ENCODE measurements at regions not wholly inside any gene's neighbourhood (a gene's known extent, or its start where the extent isn't known, plus 50 kb on each side); places are given as distances from the start of the nearest gene placed in this dataset.

DNA sequence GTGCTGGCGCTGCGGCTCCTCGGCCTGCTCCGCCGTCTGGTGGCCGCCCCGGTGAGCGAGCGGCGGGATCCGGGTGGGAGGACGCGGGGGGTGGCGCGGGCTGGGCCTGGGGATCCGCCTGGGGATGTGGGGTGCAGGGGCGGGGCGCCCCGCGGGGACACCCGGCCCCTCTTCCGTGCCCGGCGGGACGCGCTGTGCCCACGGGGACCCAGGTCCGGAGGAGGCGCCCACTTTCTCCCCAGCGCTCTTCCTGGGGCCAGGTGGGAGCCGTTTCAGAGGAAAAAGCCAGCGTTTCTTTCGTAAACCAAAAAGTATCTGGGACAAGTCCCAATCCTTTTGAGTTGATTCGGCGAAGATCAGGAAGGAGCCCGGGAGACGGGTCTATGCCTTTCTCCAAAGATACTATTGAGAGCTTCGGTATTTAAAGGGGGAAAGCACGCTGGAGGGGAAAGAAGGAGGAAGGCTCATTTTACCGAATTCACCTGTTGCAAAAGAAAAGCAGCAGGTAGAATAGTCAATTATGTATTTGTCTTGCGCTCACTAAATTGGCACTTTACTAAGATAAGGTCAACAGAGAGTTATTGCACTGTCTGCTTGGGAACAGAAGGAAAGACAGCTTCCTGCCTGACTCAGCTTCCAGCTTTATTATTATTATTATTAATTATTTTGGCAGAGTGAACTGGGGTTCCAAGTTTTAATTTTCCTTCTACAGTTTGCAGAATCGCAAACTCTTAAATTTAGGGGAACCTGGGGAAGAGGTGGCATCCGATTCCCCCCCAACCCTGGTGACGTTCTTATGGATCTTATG, 81.5 kb upstream of the CD99 start:
- no peaks in the 10 kb centered on the region for H3K9me3 ChIP-seq (ENCODE audit: control insufficient read depth, insufficient read depth, low read depth, low read length)
- H3K27ac ChIP-seq (ENCODE audit: extremely low read depth, low read depth, low read length): 0 out of 2 replicates have a peak overlapping the region, but pooled peaks have one; percentile 17
- TF ChIP-seq ZBTB21 (tag by site-specific recombination; IDR thresholded peaks at IDR 0.05) (no peak), SCRT1 (tag by site-specific recombination; IDR thresholded peaks at IDR 0.05; ENCODE audit: borderline replicate concordance) (peak; percentile 91), ZFHX2 (tag by site-specific recombination; conservative IDR thresholded peaks at IDR 0.05) (peak; percentile 47), ZNF324 (tag by site-specific recombination; IDR thresholded peaks at IDR 0.05) (no peak), ZBTB20 (tag by site-specific recombination; IDR thresholded peaks at IDR 0.05) (0 out of 2 replicates have a peak, but pooled peaks have one; percentile 29), SCRT2 (tag by site-specific recombination; IDR thresholded peaks at IDR 0.05) (peak; percentile 93), ZFP37 (tag by site-specific recombination; IDR thresholded peaks at IDR 0.05) (no peak), EGR2 (tag by site-specific recombination; IDR thresholded peaks at IDR 0.05; ENCODE audit: low read depth) (peak; percentile 15; the same call in 1 of the 2 replicates), ZNF266 (tag by site-specific recombination; IDR thresholded peaks at IDR 0.05; ENCODE audit: low read depth) (no peak), ZNF670 (tag by site-specific recombination; IDR thresholded peaks at IDR 0.05; ENCODE audit: low read depth) (no peak), PRDM1 (tag by site-specific recombination; IDR thresholded peaks at IDR 0.05) (peak; percentile 50), BCL11B (tag by site-specific recombination; IDR thresholded peaks at IDR 0.05; ENCODE audit: low read depth) (no peak)
- CTCF ChIA-PET: no interaction called here
- H3K4me3 ChIP-seq (ENCODE audit: low read depth, low read length): peak overlapping the region; percentile 87
- POLR2A ChIA-PET: no interaction called here
- peaks cover 11 to 18% of the 10 kb centered on the region in 2 experiments for H3K36me3 ChIP-seq (ENCODE audit: control insufficient read depth in 2 of 2, insufficient read depth in 1 of 2, low read length in 2 of 2)
- H3K4me1 ChIP-seq (ENCODE audit: control insufficient read depth, insufficient read depth, low read length): 0 out of 2 replicates have a peak, but pooled peaks cover 3% of the 10 kb centered on the region

DNA sequence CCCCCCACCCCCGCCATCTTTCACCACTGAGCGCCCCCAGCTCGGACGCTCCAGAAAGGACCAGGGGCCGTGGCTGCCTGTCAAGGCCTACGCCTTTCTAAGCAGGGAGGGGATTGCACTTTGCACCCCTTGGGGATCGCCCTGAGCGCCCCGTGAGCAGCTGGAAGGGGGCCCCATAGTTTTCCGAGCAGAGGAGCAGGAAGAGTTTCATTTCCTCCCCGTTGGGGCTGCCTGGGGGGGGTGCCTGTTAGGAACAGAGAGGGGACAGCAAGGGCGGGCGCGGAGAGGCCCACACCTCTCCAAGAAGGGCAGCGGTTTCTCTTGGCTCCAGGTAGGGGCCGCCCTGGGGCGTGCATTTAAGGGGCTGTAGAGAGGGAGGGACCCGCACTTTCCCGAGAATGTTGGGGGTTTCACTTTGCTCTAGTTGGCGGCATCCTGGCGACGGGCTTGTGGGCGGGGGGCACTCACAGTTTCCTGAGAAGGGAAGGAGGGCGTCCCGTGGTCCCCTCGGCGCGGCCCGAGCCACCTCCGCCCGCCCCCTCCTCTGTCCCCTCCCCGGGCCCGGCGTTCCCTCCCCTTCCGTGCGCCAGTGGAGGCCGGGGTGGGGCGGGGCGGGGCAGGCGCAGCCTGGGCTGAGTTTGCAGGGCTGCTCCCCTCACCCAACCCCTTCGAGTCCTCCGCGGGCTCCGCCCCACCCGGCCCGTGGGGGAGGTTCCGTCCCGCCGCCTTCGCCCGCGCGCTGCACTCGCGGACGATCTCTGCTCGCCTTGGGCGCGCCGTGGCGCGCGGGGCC, 82.3 kb upstream of the CD99 start:
- Histone ChIP-seq H3K4me3 (ENCODE audit: low read depth, low read length) (peak overlapping the region; percentile 87), H3K27ac (ENCODE audit: extremely low read depth, low read depth, low read length) (peak overlapping the region; percentile 45; the same call in 1 of the 2 replicates), H3K36me3 (ENCODE audit: control insufficient read depth in 2 of 2, insufficient read depth in 1 of 2, low read length in 2 of 2) (peaks cover 8 to 13% of the 10 kb centered on the region in 2 experiments), H3K4me1 (ENCODE audit: control insufficient read depth, insufficient read depth, low read length) (0 out of 2 replicates have a peak, but pooled peaks cover 3% of the 10 kb centered on the region), H3K9me3 (ENCODE audit: control insufficient read depth, insufficient read depth, low read depth, low read length) (no peaks in the 10 kb centered on the region)
- CTCF ChIA-PET: no interaction called here
- POLR2A ChIA-PET: no interaction called here
- TF ChIP-seq ZBTB8A (tag by site-specific recombination; IDR thresholded peaks at IDR 0.05) (peak; percentile 90), ZNF701 (tag by site-specific recombination; IDR thresholded peaks at IDR 0.05) (no peak), ZNF548 (tag by site-specific recombination; IDR thresholded peaks at IDR 0.05) (no peak), ZBTB48 (tag by site-specific recombination; IDR thresholded peaks at IDR 0.05) (peak; percentile 54), ZNF76 (tag by site-specific recombination; IDR thresholded peaks at IDR 0.05; ENCODE audit: borderline replicate concordance, low read depth) (0 out of 2 replicates have a peak, but pooled peaks have one; percentile 27), GLIS1 (tag by site-specific recombination; IDR thresholded peaks at IDR 0.05) (peak; percentile 32; the same call in 1 of the 2 replicates), ZBTB7A (tag by site-specific recombination; IDR thresholded peaks at IDR 0.05; ENCODE audit: low read depth) (no peak), WT1 (tag by site-specific recombination; IDR thresholded peaks at IDR 0.05) (no peak), ZXDB (tag by site-specific recombination; IDR thresholded peaks at IDR 0.05) (peak; percentile 24; the same call in 1 of the 2 replicates)
- TF ChIP-seq, protein P1, sequence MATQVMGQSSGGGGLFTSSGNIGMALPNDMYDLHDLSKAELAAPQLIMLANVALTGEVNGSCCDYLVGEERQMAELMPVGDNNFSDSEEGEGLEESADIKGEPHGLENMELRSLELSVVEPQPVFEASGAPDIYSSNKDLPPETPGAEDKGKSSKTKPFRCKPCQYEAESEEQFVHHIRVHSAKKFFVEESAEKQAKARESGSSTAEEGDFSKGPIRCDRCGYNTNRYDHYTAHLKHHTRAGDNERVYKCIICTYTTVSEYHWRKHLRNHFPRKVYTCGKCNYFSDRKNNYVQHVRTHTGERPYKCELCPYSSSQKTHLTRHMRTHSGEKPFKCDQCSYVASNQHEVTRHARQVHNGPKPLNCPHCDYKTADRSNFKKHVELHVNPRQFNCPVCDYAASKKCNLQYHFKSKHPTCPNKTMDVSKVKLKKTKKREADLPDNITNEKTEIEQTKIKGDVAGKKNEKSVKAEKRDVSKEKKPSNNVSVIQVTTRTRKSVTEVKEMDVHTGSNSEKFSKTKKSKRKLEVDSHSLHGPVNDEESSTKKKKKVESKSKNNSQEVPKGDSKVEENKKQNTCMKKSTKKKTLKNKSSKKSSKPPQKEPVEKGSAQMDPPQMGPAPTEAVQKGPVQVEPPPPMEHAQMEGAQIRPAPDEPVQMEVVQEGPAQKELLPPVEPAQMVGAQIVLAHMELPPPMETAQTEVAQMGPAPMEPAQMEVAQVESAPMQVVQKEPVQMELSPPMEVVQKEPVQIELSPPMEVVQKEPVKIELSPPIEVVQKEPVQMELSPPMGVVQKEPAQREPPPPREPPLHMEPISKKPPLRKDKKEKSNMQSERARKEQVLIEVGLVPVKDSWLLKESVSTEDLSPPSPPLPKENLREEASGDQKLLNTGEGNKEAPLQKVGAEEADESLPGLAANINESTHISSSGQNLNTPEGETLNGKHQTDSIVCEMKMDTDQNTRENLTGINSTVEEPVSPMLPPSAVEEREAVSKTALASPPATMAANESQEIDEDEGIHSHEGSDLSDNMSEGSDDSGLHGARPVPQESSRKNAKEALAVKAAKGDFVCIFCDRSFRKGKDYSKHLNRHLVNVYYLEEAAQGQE (tag by site-specific recombination; IDR thresholded peaks at IDR 0.05): no peak
- TF ChIP-seq, protein P2, sequence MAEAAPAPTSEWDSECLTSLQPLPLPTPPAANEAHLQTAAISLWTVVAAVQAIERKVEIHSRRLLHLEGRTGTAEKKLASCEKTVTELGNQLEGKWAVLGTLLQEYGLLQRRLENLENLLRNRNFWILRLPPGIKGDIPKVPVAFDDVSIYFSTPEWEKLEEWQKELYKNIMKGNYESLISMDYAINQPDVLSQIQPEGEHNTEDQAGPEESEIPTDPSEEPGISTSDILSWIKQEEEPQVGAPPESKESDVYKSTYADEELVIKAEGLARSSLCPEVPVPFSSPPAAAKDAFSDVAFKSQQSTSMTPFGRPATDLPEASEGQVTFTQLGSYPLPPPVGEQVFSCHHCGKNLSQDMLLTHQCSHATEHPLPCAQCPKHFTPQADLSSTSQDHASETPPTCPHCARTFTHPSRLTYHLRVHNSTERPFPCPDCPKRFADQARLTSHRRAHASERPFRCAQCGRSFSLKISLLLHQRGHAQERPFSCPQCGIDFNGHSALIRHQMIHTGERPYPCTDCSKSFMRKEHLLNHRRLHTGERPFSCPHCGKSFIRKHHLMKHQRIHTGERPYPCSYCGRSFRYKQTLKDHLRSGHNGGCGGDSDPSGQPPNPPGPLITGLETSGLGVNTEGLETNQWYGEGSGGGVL (tag by site-specific recombination; IDR thresholded peaks at IDR 0.05): peak; percentile 96
- TF ChIP-seq, protein P3, sequence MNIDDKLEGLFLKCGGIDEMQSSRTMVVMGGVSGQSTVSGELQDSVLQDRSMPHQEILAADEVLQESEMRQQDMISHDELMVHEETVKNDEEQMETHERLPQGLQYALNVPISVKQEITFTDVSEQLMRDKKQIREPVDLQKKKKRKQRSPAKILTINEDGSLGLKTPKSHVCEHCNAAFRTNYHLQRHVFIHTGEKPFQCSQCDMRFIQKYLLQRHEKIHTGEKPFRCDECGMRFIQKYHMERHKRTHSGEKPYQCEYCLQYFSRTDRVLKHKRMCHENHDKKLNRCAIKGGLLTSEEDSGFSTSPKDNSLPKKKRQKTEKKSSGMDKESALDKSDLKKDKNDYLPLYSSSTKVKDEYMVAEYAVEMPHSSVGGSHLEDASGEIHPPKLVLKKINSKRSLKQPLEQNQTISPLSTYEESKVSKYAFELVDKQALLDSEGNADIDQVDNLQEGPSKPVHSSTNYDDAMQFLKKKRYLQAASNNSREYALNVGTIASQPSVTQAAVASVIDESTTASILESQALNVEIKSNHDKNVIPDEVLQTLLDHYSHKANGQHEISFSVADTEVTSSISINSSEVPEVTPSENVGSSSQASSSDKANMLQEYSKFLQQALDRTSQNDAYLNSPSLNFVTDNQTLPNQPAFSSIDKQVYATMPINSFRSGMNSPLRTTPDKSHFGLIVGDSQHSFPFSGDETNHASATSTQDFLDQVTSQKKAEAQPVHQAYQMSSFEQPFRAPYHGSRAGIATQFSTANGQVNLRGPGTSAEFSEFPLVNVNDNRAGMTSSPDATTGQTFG (tag by site-specific recombination; IDR thresholded peaks at IDR 0.05; ENCODE audit: borderline replicate concordance): no peak

Measured in HEK293 (cell line).